K562 (cell line): ENCODE measurements at regions not wholly inside any gene's neighbourhood (a gene's known extent, or its start where the extent isn't known, plus 50 kb on each side); places are given as distances from the start of the nearest gene placed in this dataset.

ENCODE experiments used
- ATAC-seq: fragments of 200-7000 bp; cut with Tn5 transposase; 3 replicates; pipeline ENCODE4 v1.9.1; 2020; ENCODE audit warnings: moderate library complexity
- BruUV-seq: library from RNA; stranded (reverse); fragments of 400-500 nt; replicated peaks from 2 replicates; lab custom pipeline; 2021; lab: Mats Ljungman, UMichigan
- CTCF ChIA-PET: fragments of 300-600 bp; formaldehyde crosslinking; extraction: SDS; loops from one replicate; lab custom pipeline; 2021; ENCODE audit warnings: low intra/inter-chr PET ratio; lab: Yijun Ruan, JAX
- POLR2A ChIA-PET: fragments of 300-600, 350-650 bp; sonication (Branson Sonifier 250); formaldehyde crosslinking; extraction: SDS; loops from one replicate; lab custom pipeline; 2021; ENCODE audit warnings: antibody characterized with exemption, inconsistent platforms; lab: Yijun Ruan, JAX
- DNase-seq, 4 experiments: peaks; one replicate each; pipeline versions ENCODE4 v3.0.0 to v3.0.0-alpha.2; 2011 to 2018; ENCODE audit warnings: low spot score in 3 of 4, mixed read lengths in 3 of 4; ENCODE audit errors: extremely low read depth in 1 of 4
- FAIRE-seq: peaks from 2 replicates; lab custom pipeline; 2011; peaks lifted over from hg19 to GRCh38; lab: Jason Lieb, UNC
- H2AFZ ChIP-seq: 2 replicates; pipeline ENCODE4 v1.6.0; 2011; ENCODE audit warnings: low read depth, low read length, control low read depth, inconsistent platforms
- H3K27ac ChIP-seq: fragments of 200-600 bp; 3 replicates; pipeline ENCODE4 v1.8.0; 2011; ENCODE audit warnings: low read depth, mild to moderate bottlenecking, control low read depth, inconsistent platforms, low read length, moderate library complexity, mixed read lengths; ENCODE audit errors: extremely low read depth
- H3K27me3 ChIP-seq, 2 experiments: fragments of 300-600 bp in 1 of 2; 2 replicates in 1 of 2; 3 replicates in 1 of 2; pipeline versions ENCODE4 v1.6.0 to v1.8.0; 2011; ENCODE audit warnings: inconsistent platforms in 2 of 2, low read length in 2 of 2, mild to moderate bottlenecking in 1 of 2, mixed read lengths in 1 of 2, moderate library complexity in 1 of 2; ENCODE audit not compliant: control insufficient read depth in 2 of 2, insufficient read depth in 2 of 2
- H3K36me3 ChIP-seq: fragments of 300-600 bp; 3 replicates; pipeline ENCODE4 v1.8.0; 2011; ENCODE audit warnings: mild to moderate bottlenecking, low read length, inconsistent platforms; ENCODE audit not compliant: control insufficient read depth, insufficient read depth
- H3K4me1 ChIP-seq, 2 experiments: fragments of 200-600 bp in 1 of 2; replicated peaks in 1 of 2; 2 replicates in 1 of 2; 3 replicates in 1 of 2; pipeline versions ENCODE4 v1.5.1 to v1.8.0; 2011; ENCODE audit warnings: inconsistent platforms in 2 of 2, low read length in 2 of 2, mild to moderate bottlenecking in 1 of 2, mixed read lengths in 1 of 2, moderate library complexity in 1 of 2; ENCODE audit not compliant: control insufficient read depth in 2 of 2, insufficient read depth in 2 of 2
- H3K4me2 ChIP-seq: 2 replicates; pipeline ENCODE4 v1.6.1; 2011; ENCODE audit warnings: low read length, control low read depth, inconsistent platforms, mixed read lengths; ENCODE audit not compliant: insufficient read depth
- H3K4me3 ChIP-seq: fragments of 200-600 bp; sonication (generic), shearing (Covaris generic); 2 replicates; pipeline ENCODE4 v1.5.1; 2016; ENCODE audit warnings: control low read depth, inconsistent platforms
- H3K79me2 ChIP-seq: fragments of 200-600 bp; 3 replicates; pipeline ENCODE4 v1.8.0; 2011; ENCODE audit warnings: low read length, inconsistent platforms; ENCODE audit not compliant: control insufficient read depth, insufficient read depth
- H3K9ac ChIP-seq, 2 experiments: 2 replicates each; pipeline versions ENCODE4 v1.6.0 to v1.6.1; 2011; ENCODE audit warnings: low read depth in 2 of 2, low read length in 2 of 2, control low read depth in 1 of 2, inconsistent platforms in 1 of 2, mild to moderate bottlenecking in 1 of 2, mixed read lengths in 1 of 2; ENCODE audit not compliant: insufficient read depth in 1 of 2
- H3K9me1 ChIP-seq: one replicate; pipeline ENCODE4 v1.6.0; 2011; ENCODE audit warnings: inconsistent platforms, mild to moderate bottlenecking, low read length, moderate library complexity; ENCODE audit not compliant: control insufficient read depth, insufficient read depth
- H3K9me3 ChIP-seq: replicated peaks from 2 replicates; pipeline ENCODE4 v1.5.1; 2011; ENCODE audit warnings: low read depth, low read length, inconsistent platforms; ENCODE audit not compliant: control insufficient read depth, insufficient read depth
- H4K20me1 ChIP-seq: replicated peaks from 2 replicates; pipeline ENCODE4 v1.6.1; 2011; ENCODE audit warnings: low read length, inconsistent platforms, mixed read lengths; ENCODE audit not compliant: control insufficient read depth, insufficient read depth
- ELF2 ChIP-seq: fragments of 250-450 bp; sonication (Bioruptor Pico); IDR thresholded peaks from 2 replicates; pipeline ENCODE4 v1.5.0; 2021; ENCODE audit warnings: mild to moderate bottlenecking
- ETS2 ChIP-seq: IDR thresholded peaks from 2 replicates; pipeline ENCODE4 v1.6.1; 2016; ENCODE audit warnings: borderline replicate concordance, missing genetic modification characterization, mild to moderate bottlenecking, moderate library complexity, missing compliant biosample characterization; ENCODE audit not compliant: poor library complexity, severe bottlenecking
- MAZ ChIP-seq, 2 experiments: fragments of 450-650 bp in 1 of 2; sonication (generic) in 1 of 2; formaldehyde crosslinking; IDR thresholded peaks in 1 of 2; conservative IDR thresholded peaks in 1 of 2; 2 replicates each; pipeline versions ENCODE4 v1.4.0 to v1.5.0; 2020; ENCODE audit warnings: mild to moderate bottlenecking in 1 of 2, missing genetic modification reagents in 1 of 2
- MYC ChIP-seq, 2 experiments: fragments of 250-450 bp in 1 of 2; sonication (Bioruptor Pico) in 1 of 2; IDR thresholded peaks; 2 replicates each; pipeline versions ENCODE4 v1.5.1 to v1.6.1; 2012 to 2021; ENCODE audit warnings: low read depth in 2 of 2, borderline replicate concordance in 1 of 2, improper control_type of control experiment in 1 of 2, low read length in 1 of 2, mild to moderate bottlenecking in 1 of 2, moderate library complexity in 1 of 2
- POLR2AphosphoS2 ChIP-seq: IDR thresholded peaks from 2 replicates; pipeline ENCODE4 v1.6.1; 2012; ENCODE audit warnings: low read length, improper control_type of control experiment
- POLR2B ChIP-seq: fragments of 450-650 bp; IDR thresholded peaks from 2 replicates; pipeline ENCODE4 v1.6.1; 2018; ENCODE audit warnings: low read depth; ENCODE audit not compliant: partially characterized antibody
- TCF7 ChIP-seq: sonication (generic); IDR thresholded peaks from 2 replicates; pipeline ENCODE4 v1.6.1; 2016; ENCODE audit warnings: antibody characterized with exemption, borderline replicate concordance
- ZFP1 ChIP-seq: fragments of 450-650 bp; formaldehyde crosslinking; IDR thresholded peaks from 2 replicates; pipeline ENCODE4 v1.4.0; 2020; ENCODE audit warnings: mild to moderate bottlenecking, mixed read lengths
- ZNF24 ChIP-seq: fragments of 450-650 bp; IDR thresholded peaks from 2 replicates; pipeline ENCODE4 v1.6.1; 2016
- ZNF408 ChIP-seq: fragments of 250-450 bp; sonication (Bioruptor Pico); IDR thresholded peaks from 2 replicates; pipeline ENCODE4 v1.4.0; 2020; ENCODE audit warnings: low read depth, mild to moderate bottlenecking, moderate library complexity
- ZNF766 ChIP-seq: fragments of 200-800 bp; sonication (Bioruptor generic); conservative IDR thresholded peaks from 2 replicates; pipeline ENCODE4 v1.6.1; 2016; ENCODE audit warnings: missing genetic modification characterization, missing compliant biosample characterization
- WGBS: fragments of 100-300 bp; shearing (Covaris generic); methylation state at CpG from one replicate; pipeline ENCODE4 v1.1.6; 2016; ENCODE audit warnings: low coverage, mixed read lengths; ENCODE audit not compliant: insufficient coverage; ENCODE audit errors: missing lambda C conversion rate; 5-methylcytosine and 5-hydroxymethylcytosine counted together
- in situ Hi-C: fragments of 300-500 bp; cut with MboI; formaldehyde crosslinking; loops from 4 replicates; pipeline ENCODE4 v1.15.0; 2018; ENCODE audit warnings: inconsistent platforms, mixed read lengths
- intact Hi-C: fragments of 100-400 bp; cut with micrococcal nuclease; formaldehyde crosslinking; loops from 2 replicates; pipeline ENCODE4 v1.14.2; 2022
- TF ChIP-seq, protein P1 (sequence below): fragments of 450-650 bp; IDR thresholded peaks from 2 replicates; pipeline ENCODE4 v1.7.1; 2018; ENCODE audit warnings: mild to moderate bottlenecking, low read depth; ENCODE audit not compliant: partially characterized antibody

DNA sequence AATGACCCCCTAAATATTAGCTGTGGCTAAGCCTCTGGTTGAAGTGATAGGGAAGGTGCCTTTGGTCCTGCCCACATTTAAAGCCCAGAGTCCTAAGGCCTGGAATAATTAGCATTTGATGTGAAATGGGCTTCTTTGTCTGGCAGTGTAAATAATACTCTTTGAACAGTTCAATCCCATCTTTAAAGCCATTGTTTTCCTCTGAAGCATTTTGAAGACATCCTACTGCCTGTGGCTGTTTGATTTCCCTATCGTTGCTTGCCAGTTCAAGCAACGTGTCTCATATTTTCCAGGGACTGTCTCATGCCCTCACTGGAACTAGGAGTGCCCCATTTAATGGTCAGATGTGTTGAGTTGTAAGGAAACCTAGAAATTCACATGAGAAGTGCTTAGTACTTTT, 89.3 kb upstream of the BTN3A2 start:
- H3K27me3 ChIP-seq, result no peaks in the 10 kb centered on the region
- DNase-seq (no peak), FAIRE-seq (no peak), ATAC-seq (no peak)
- H3K9me3 ChIP-seq, result peaks cover 4% of the 10 kb centered on the region; the same call in 1 of the 2 replicates
- no peak overlapping the region for H3K4me3 ChIP-seq
- BruUV-seq, result no TSS peak
- H3K4me1 ChIP-seq, result peaks cover 0 to 3% of the 10 kb centered on the region in 2 experiments; a peak in 1 of 5 replicates
- WGBS, result 36% methylated on average over 2 of the region's 2 CpGs
- ChIA-PET CTCF (no interaction called here), POLR2A (interaction anchor here (0.8 to 7.2 kb wide), 8 partner anchors 9 to 87 kb away, joined by 3 to 57 read pairs (median 4); a partner anchor contains a TSS)
- intact Hi-C loops, result no loop called here
- no peaks in the 10 kb centered on the region for H3K79me2 ChIP-seq
- in situ Hi-C loops, result no loop called here
- H4K20me1 ChIP-seq, result no peaks in the 10 kb centered on the region
- H3K36me3 ChIP-seq, result peaks cover 10% of the 10 kb centered on the region
- no peak overlapping the region for H3K27ac ChIP-seq
- no peak overlapping the region for H3K4me2 ChIP-seq
- TF ChIP-seq ELF2 (CRISPR knock-in tag) (0 out of 2 replicates have a peak, but pooled peaks have one; percentile 22), MYC (IDR thresholded peaks at IDR 0.05; ENCODE audit: low read depth, low read length) (no peak), MYC (CRISPR knock-in tag; IDR thresholded peaks at IDR 0.05; ENCODE audit: borderline replicate concordance, low read depth) (no peak), ETS2 (no peak)
- TF ChIP-seq, all 486 proteins: peak for 1
- H3K9me1 ChIP-seq, result no peaks in the 10 kb centered on the region
- H2AFZ ChIP-seq, result no peak overlapping the region
- no peak overlapping the region for H3K9ac ChIP-seq

DNA sequence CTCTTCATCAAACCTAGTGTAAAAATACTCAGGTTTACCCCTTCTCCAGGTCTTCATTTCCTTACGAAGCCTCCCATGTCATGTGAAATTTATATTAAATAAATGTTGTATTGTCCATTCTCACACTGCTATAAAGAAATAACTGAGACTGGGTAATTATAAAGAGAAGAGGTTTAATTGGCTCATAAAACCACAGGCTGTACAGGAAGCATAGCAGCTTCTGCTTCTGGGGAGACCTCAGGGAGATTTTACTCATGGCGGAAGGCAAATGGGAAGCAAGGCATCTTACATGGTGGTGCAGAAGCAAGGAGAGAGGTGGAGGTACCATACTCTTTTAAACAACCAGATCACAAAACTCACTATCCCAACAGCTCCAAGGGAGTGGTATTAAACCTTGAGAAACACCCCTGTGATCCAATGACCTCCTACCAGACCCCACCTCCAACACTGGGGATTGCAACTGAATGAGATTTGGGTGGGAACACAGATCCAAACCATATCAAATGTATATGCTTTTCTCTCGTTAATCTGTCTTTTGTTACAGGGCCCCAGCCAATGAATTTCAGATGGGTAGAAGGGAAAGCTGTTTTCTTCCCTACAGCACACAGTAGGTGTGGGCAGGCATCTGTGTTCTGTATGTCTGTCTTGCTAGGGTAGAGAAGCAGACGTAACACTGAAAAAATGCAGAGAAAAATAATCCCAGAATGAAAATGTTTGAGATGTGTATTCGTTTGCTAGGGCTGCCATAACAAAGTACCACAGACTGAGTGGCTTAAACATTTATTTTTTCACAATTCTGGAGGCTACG, 88.0 kb upstream of the BTN3A2 start:
- no peak overlapping the region for H3K4me3 ChIP-seq
- peaks cover under 1 to 3% of the 10 kb centered on the region in 2 experiments; a peak in 2 of 5 replicates for H3K4me1 ChIP-seq
- H3K27me3 ChIP-seq, result no peaks in the 10 kb centered on the region
- H3K9me3 ChIP-seq, result peaks cover 4% of the 10 kb centered on the region; the same call in 1 of the 2 replicates
- peaks cover 7% of the 10 kb centered on the region for H3K79me2 ChIP-seq
- no peak overlapping the region for H2AFZ ChIP-seq
- WGBS, result 68% methylated on average over 6 of the region's 6 CpGs
- H3K9ac ChIP-seq, result no peak overlapping the region
- no peaks in the 10 kb centered on the region for H3K9me1 ChIP-seq
- POLR2A ChIA-PET, result interaction anchor here (0.6 to 7.2 kb wide), 11 partner anchors 7 to 89 kb away, joined by 3 to 57 read pairs (median 3); a partner anchor contains a TSS
- no TSS peak for BruUV-seq
- ATAC-seq (peak; percentile 14), DNase-seq (no peak), FAIRE-seq (no peak)
- H4K20me1 ChIP-seq, result no peaks in the 10 kb centered on the region
- no peak overlapping the region for H3K4me2 ChIP-seq
- no peak overlapping the region for H3K27ac ChIP-seq
- in situ Hi-C loops (no loop called here), intact Hi-C loops (no loop called here)
- H3K36me3 ChIP-seq, result peaks cover 23% of the 10 kb centered on the region
- CTCF ChIA-PET, result no interaction called here
- TF ChIP-seq ZNF766 (CRISPR knock-in tag) (peak; percentile 74; the same call in 1 of the 2 replicates), ZNF408 (CRISPR knock-in tag) (no peak), POLR2B (peak; percentile 50), MAZ (CRISPR knock-in tag; conservative IDR thresholded peaks at IDR 0.05 in 1 of 2, IDR thresholded peaks at IDR 0.05 in 1 of 2) (no peak), ZFP1 (0 out of 2 replicates have a peak, but pooled peaks have one; percentile 7), POLR2AphosphoS2 (peak; percentile 90; the same call in 1 of the 2 replicates), TCF7 (no peak), ZNF24 (no peak)
- TF ChIP-seq, protein P1, sequence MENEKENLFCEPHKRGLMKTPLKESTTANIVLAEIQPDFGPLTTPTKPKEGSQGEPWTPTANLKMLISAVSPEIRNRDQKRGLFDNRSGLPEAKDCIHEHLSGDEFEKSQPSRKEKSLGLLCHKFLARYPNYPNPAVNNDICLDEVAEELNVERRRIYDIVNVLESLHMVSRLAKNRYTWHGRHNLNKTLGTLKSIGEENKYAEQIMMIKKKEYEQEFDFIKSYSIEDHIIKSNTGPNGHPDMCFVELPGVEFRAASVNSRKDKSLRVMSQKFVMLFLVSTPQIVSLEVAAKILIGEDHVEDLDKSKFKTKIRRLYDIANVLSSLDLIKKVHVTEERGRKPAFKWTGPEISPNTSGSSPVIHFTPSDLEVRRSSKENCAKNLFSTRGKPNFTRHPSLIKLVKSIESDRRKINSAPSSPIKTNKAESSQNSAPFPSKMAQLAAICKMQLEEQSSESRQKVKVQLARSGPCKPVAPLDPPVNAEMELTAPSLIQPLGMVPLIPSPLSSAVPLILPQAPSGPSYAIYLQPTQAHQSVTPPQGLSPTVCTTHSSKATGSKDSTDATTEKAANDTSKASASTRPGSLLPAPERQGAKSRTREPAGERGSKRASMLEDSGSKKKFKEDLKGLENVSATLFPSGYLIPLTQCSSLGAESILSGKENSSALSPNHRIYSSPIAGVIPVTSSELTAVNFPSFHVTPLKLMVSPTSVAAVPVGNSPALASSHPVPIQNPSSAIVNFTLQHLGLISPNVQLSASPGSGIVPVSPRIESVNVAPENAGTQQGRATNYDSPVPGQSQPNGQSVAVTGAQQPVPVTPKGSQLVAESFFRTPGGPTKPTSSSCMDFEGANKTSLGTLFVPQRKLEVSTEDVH, result peak; percentile 41
